HG03103 (cell line): ENCODE measurements at regions not wholly inside any gene's neighbourhood (a gene's known extent, or its start where the extent isn't known, plus 50 kb on each side); places are given as distances from the start of the nearest gene placed in this dataset.
A peak's percentile ranks its signal among the peaks of the same experiment; 100 is the strongest.

Experiments
- ATAC-seq: cut with Tn5 transposase; IDR thresholded peaks from one replicate; pipeline ENCODE4 v1.9.1; 2021; ENCODE audit warnings: low read depth; ENCODE audit not compliant: unreplicated experiment

- no peak for ATAC-seq
Measured at GRCh38 chr2:12587228-12587627, 129.5 kb upstream of the TRIB2 start.

GRCh38 chr2:12587729-12588522, 128.8 kb upstream of the TRIB2 start:
- peak; percentile 91 for ATAC-seq

- no peak for ATAC-seq
Measured at GRCh38 chr2:12588986-12589385, 127.8 kb upstream of the TRIB2 start.

GRCh38 chr2:12589802-12590320, 126.9 kb upstream of the TRIB2 start:
- ATAC-seq, result no peak

GRCh38 chr2:12592296-12592695, 124.4 kb upstream of the TRIB2 start:
- no peak for ATAC-seq

GRCh38 chr2:12594590-12594989, 122.1 kb upstream of the TRIB2 start:
- ATAC-seq, result no peak

- no peak for ATAC-seq
Measured at GRCh38 chr2:12596771-12597170, 120.0 kb upstream of the TRIB2 start.

GRCh38 chr2:12597610-12598009, 119.1 kb upstream of the TRIB2 start:
- ATAC-seq, result no peak

GRCh38 chr2:12602661-12603060, 114.1 kb upstream of the TRIB2 start:
- no peak for ATAC-seq

GRCh38 chr2:12603781-12604295, 112.9 kb upstream of the TRIB2 start:
- ATAC-seq, result no peak

- no peak for ATAC-seq
Measured at GRCh38 chr2:12604341-12604740, 112.4 kb upstream of the TRIB2 start.

GRCh38 chr2:12605366-12605765, 111.4 kb upstream of the TRIB2 start:
- ATAC-seq, result no peak

- no peak for ATAC-seq
Measured at GRCh38 chr2:12605936-12606335, 110.8 kb upstream of the TRIB2 start.

GRCh38 chr2:12606472-12607000, 110.2 kb upstream of the TRIB2 start:
- no peak for ATAC-seq

- ATAC-seq, result no peak
Measured at GRCh38 chr2:12607971-12608370, 108.8 kb upstream of the TRIB2 start.

- no peak for ATAC-seq
Measured at GRCh38 chr2:12610314-12610713, 106.4 kb upstream of the TRIB2 start.

- no peak for ATAC-seq
Measured at GRCh38 chr2:12612168-12612567, 104.6 kb upstream of the TRIB2 start.

GRCh38 chr2:12612671-12613070, 104.1 kb upstream of the TRIB2 start:
- ATAC-seq, result no peak

GRCh38 chr2:12613137-12613835, 103.5 kb upstream of the TRIB2 start:
- no peak for ATAC-seq

- no peak for ATAC-seq
Measured at GRCh38 chr2:12615509-12615908, 101.2 kb upstream of the TRIB2 start.

- no peak for ATAC-seq
Measured at GRCh38 chr2:12616456-12617156, 100.1 kb upstream of the TRIB2 start.
